Thyroid gland (tissue), 4 donors: ENCODE measurements at regions not wholly inside any gene's neighbourhood (a gene's known extent, or its start where the extent isn't known, plus 50 kb on each side); places are given as distances from the start of the nearest gene placed in this dataset.

Experiments used
- POLR2A ChIP-seq, 2 donors: fragments of 450-650 bp; IDR thresholded peaks; one replicate each; pipeline ENCODE4 v1.6.1; 2017; ENCODE audit warnings: antibody characterized with exemption in 2 of 2, mild to moderate bottlenecking in 2 of 2, moderate library complexity in 1 of 2
- TF ChIP-seq, protein P1 (sequence below), 6 experiments: fragments of 200-600 bp in 3 of 6; fragments of 450-650 bp in 3 of 6; sonication (generic) in 3 of 6; IDR thresholded peaks; one replicate each; pipeline ENCODE4 v1.5.1; 2016 to 2019; ENCODE audit warnings: antibody characterized with exemption in 6 of 6, mild to moderate bottlenecking in 2 of 6, inconsistent platforms in 1 of 6, moderate library complexity in 1 of 6

GRCh38 chr5:174187481-174187880 is 142.0 kb downstream of the NSG2 start:
- no peak for TF ChIP-seq POLR2A (IDR thresholded peaks at IDR 0.05)
- TF ChIP-seq, protein P1, sequence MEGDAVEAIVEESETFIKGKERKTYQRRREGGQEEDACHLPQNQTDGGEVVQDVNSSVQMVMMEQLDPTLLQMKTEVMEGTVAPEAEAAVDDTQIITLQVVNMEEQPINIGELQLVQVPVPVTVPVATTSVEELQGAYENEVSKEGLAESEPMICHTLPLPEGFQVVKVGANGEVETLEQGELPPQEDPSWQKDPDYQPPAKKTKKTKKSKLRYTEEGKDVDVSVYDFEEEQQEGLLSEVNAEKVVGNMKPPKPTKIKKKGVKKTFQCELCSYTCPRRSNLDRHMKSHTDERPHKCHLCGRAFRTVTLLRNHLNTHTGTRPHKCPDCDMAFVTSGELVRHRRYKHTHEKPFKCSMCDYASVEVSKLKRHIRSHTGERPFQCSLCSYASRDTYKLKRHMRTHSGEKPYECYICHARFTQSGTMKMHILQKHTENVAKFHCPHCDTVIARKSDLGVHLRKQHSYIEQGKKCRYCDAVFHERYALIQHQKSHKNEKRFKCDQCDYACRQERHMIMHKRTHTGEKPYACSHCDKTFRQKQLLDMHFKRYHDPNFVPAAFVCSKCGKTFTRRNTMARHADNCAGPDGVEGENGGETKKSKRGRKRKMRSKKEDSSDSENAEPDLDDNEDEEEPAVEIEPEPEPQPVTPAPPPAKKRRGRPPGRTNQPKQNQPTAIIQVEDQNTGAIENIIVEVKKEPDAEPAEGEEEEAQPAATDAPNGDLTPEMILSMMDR (IDR thresholded peaks at IDR 0.05) = no peak
